ENCODE measurements at regions not wholly inside any gene's neighbourhood (a gene's known extent, or its start where the extent isn't known, plus 50 kb on each side); places are given as distances from the start of the nearest gene placed in this dataset.
A peak's percentile ranks its signal among the peaks of the same experiment; 100 is the strongest.

DNA sequence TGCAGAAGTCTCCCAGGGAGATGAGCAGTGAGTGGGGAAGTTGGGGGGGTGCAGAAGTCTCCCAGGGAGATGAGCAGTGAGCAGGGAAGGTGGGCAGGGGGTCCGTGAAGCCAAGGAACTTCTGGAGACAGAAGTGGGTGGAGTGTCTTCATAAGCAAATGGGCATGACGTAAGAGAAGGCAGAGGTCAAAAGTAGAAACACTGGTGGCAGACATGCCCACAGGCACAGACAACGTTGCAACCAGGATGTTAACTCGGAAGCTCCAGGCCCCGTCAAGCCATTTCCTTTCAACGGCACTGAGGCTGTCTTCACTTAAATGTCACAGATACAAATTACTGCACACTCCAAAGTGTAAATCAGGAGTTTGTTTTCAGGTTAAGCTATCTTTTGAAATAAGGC is 186.1 kb downstream of the SHANK2 start:
- TF ChIP-seq, protein P1, sequence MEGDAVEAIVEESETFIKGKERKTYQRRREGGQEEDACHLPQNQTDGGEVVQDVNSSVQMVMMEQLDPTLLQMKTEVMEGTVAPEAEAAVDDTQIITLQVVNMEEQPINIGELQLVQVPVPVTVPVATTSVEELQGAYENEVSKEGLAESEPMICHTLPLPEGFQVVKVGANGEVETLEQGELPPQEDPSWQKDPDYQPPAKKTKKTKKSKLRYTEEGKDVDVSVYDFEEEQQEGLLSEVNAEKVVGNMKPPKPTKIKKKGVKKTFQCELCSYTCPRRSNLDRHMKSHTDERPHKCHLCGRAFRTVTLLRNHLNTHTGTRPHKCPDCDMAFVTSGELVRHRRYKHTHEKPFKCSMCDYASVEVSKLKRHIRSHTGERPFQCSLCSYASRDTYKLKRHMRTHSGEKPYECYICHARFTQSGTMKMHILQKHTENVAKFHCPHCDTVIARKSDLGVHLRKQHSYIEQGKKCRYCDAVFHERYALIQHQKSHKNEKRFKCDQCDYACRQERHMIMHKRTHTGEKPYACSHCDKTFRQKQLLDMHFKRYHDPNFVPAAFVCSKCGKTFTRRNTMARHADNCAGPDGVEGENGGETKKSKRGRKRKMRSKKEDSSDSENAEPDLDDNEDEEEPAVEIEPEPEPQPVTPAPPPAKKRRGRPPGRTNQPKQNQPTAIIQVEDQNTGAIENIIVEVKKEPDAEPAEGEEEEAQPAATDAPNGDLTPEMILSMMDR (IDR thresholded peaks at IDR 0.05; ENCODE audit: low read depth, low read length), result no peak
- H3K36me3 ChIP-seq, result no peaks in the 10 kb centered on the region
- no peak overlapping the region for H3K4me3 ChIP-seq (ENCODE audit: low read depth, low read length)
- no peaks in the 10 kb centered on the region for H3K27me3 ChIP-seq (ENCODE audit: insufficient read depth, low read depth, severe bottlenecking)
- DNase-seq, result no peak
- no peaks in the 10 kb centered on the region for H3K9me3 ChIP-seq (ENCODE audit: severe bottlenecking)
- H3K27ac ChIP-seq, result no peak overlapping the region

GRCh38 chr11:71065841-71066240 is 186.5 kb downstream of the SHANK2 start:
- Histone ChIP-seq H3K36me3 (no peaks in the 10 kb centered on the region), H3K27me3 (ENCODE audit: insufficient read depth, low read depth, severe bottlenecking) (no peaks in the 10 kb centered on the region), H3K27ac (no peak overlapping the region), H3K4me3 (ENCODE audit: low read depth, low read length) (no peak overlapping the region), H3K9me3 (ENCODE audit: severe bottlenecking) (no peaks in the 10 kb centered on the region)
- TF ChIP-seq, protein P1 (IDR thresholded peaks at IDR 0.05; ENCODE audit: low read depth, low read length), result no peak
- no peak for DNase-seq

- no peak overlapping the region for H3K27ac ChIP-seq
- no peak overlapping the region for H3K4me3 ChIP-seq (ENCODE audit: low read depth, low read length)
- no peaks in the 10 kb centered on the region for H3K9me3 ChIP-seq (ENCODE audit: severe bottlenecking)
- no peaks in the 10 kb centered on the region for H3K27me3 ChIP-seq (ENCODE audit: insufficient read depth, low read depth, severe bottlenecking)
- H3K36me3 ChIP-seq, result no peaks in the 10 kb centered on the region
- TF ChIP-seq, protein P1 (IDR thresholded peaks at IDR 0.05; ENCODE audit: low read depth, low read length), result no peak
- DNase-seq, result no peak
These were observed 187.5 kb downstream of the SHANK2 start for GRCh38 chr11:71064702-71065515.

DNA sequence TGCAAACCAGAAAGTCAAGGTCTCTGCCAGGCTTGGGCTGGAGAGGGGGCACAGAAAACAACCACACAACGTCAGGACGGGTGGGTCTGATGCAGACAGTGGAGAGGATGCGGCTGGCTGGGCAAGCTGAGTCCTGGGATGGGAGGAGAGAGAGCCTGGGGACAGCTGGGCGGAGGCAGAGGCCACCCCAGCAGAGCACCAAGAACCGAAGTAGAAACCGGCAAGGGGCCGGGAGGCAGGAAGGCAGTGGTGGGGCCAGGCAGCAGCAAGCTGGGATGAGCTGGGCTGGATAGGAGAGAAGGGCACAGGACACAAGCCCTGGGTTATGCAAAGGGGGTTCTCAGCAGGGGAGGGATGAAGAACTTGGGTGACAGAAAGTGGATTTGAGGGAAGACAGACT is 188.2 kb downstream of the SHANK2 start:
- TF ChIP-seq, protein P1 (IDR thresholded peaks at IDR 0.05; ENCODE audit: low read depth, low read length), result no peak
- Histone ChIP-seq H3K36me3 (no peaks in the 10 kb centered on the region), H3K27ac (no peak overlapping the region), H3K4me3 (ENCODE audit: low read depth, low read length) (no peak overlapping the region), H3K27me3 (ENCODE audit: insufficient read depth, low read depth, severe bottlenecking) (no peaks in the 10 kb centered on the region), H3K9me3 (ENCODE audit: severe bottlenecking) (no peaks in the 10 kb centered on the region)
- no peak for DNase-seq

DNA sequence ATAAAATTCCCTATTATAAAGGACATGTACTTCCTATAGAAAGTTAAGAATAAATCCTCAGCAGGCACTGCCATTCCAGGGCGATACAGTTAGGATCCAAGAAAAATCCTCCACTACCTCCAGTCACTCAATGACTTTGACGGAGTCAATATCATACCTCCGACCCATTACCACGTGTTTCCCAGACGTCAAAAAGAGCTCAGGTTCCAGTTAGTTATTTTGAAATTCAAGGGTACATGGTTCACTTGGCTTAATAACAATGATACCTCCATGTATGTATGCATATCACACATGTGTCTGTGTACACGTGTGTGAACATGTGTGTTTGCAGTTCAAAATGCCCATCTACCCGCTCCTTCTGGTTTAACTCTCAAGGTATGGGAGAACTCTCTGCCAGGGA is 189.2 kb downstream of the SHANK2 start:
- no peaks in the 10 kb centered on the region for H3K27me3 ChIP-seq (ENCODE audit: insufficient read depth, low read depth, severe bottlenecking)
- no peaks in the 10 kb centered on the region for H3K36me3 ChIP-seq
- no peak for DNase-seq
- H3K9me3 ChIP-seq (ENCODE audit: severe bottlenecking), result no peaks in the 10 kb centered on the region
- TF ChIP-seq, protein P1 (IDR thresholded peaks at IDR 0.05; ENCODE audit: low read depth, low read length), result no peak
- H3K27ac ChIP-seq, result no peak overlapping the region
- H3K4me3 ChIP-seq (ENCODE audit: low read depth, low read length), result no peak overlapping the region

DNA sequence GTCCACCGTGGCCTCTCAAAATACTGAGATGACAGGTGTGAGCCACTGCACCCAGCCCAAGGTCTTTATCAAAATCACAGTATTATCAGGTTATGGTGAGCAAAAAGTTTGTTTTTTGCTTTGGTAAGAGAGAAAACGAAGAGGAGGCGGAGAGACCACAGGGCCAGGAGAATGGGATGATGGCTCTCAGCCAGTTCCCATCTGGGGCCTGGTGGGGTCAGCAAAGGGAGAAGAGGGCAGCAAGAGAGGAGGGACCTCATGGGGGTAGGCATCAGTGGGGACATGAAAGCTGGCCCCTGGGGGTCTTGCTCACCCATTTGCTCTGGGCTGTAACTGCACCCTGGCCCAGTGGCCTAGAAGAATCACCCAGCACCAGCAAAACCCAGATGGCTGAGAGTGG is 190.2 kb downstream of the SHANK2 start:
- no peak overlapping the region for H3K27ac ChIP-seq
- H3K36me3 ChIP-seq, result no peaks in the 10 kb centered on the region
- TF ChIP-seq, protein P1 (IDR thresholded peaks at IDR 0.05; ENCODE audit: low read depth, low read length), result peak; percentile 45
- DNase-seq, result peak; percentile 25
- no peaks in the 10 kb centered on the region for H3K27me3 ChIP-seq (ENCODE audit: insufficient read depth, low read depth, severe bottlenecking)
- no peak overlapping the region for H3K4me3 ChIP-seq (ENCODE audit: low read depth, low read length)
- H3K9me3 ChIP-seq (ENCODE audit: severe bottlenecking), result no peaks in the 10 kb centered on the region
